ENCODE measurements at regions not wholly inside any gene's neighbourhood (a gene's known extent, or its start where the extent isn't known, plus 50 kb on each side); places are given as distances from the start of the nearest gene placed in this dataset.

- no peak for DNase-seq (ENCODE audit: low read depth in 2 of 2)
Observed at GRCh38 chr2:196439760-196440159, 199.8 kb upstream of the CCDC150 start.

GRCh38 chr2:196440413-196440812, 199.1 kb upstream of the CCDC150 start:
- no peak for DNase-seq (ENCODE audit: low read depth in 2 of 2)

- DNase-seq (ENCODE audit: low read depth in 2 of 2) = no peak
Observed at GRCh38 chr2:196441527-196441926, 198.0 kb upstream of the CCDC150 start.

GRCh38 chr2:196442211-196442610, 197.3 kb upstream of the CCDC150 start:
- DNase-seq (ENCODE audit: low read depth in 2 of 2) = no peak

GRCh38 chr2:196444442-196444841, 195.1 kb upstream of the CCDC150 start:
- no peak for DNase-seq (ENCODE audit: low read depth in 2 of 2)

- no peak for DNase-seq (ENCODE audit: low read depth in 2 of 2)
Observed at GRCh38 chr2:196445991-196446390, 193.5 kb upstream of the CCDC150 start.

GRCh38 chr2:196448407-196449079, 191.0 kb upstream of the CCDC150 start:
- DNase-seq (ENCODE audit: low read depth in 2 of 2) = no peak

GRCh38 chr2:196449083-196449482, 190.4 kb upstream of the CCDC150 start:
- DNase-seq (ENCODE audit: low read depth in 2 of 2) = no peak

GRCh38 chr2:196452758-196453157, 186.8 kb upstream of the CCDC150 start:
- DNase-seq (ENCODE audit: low read depth in 2 of 2) = no peak

- peak in 1 of 2 donors; percentile 26 for DNase-seq (ENCODE audit: low read depth in 2 of 2)
Observed at GRCh38 chr2:196453613-196454047, 185.9 kb upstream of the CCDC150 start.

GRCh38 chr2:196454492-196454891, 185.0 kb upstream of the CCDC150 start:
- DNase-seq (ENCODE audit: low read depth in 2 of 2) = no peak

- no peak for DNase-seq (ENCODE audit: low read depth in 2 of 2)
Observed at GRCh38 chr2:196459539-196459938, 180.0 kb upstream of the CCDC150 start.

- DNase-seq (ENCODE audit: low read depth in 2 of 2) = no peak
Observed at GRCh38 chr2:196463706-196464105, 175.8 kb upstream of the CCDC150 start.

- DNase-seq (ENCODE audit: low read depth in 2 of 2) = no peak
Observed at GRCh38 chr2:196464311-196464710, 175.2 kb upstream of the CCDC150 start.

GRCh38 chr2:196466581-196466980, 172.9 kb upstream of the CCDC150 start:
- DNase-seq (ENCODE audit: low read depth in 2 of 2) = no peak

GRCh38 chr2:196468394-196468793, 171.1 kb upstream of the CCDC150 start:
- no peak for DNase-seq (ENCODE audit: low read depth in 2 of 2)

GRCh38 chr2:196473617-196474016, 165.9 kb upstream of the CCDC150 start:
- no peak for DNase-seq (ENCODE audit: low read depth in 2 of 2)

- no peak for DNase-seq (ENCODE audit: low read depth in 2 of 2)
Observed at GRCh38 chr2:196475611-196476010, 163.9 kb upstream of the CCDC150 start.

- no peak for DNase-seq (ENCODE audit: low read depth in 2 of 2)
Observed at GRCh38 chr2:196478588-196478987, 160.9 kb upstream of the CCDC150 start.

GRCh38 chr2:196479350-196479749, 160.2 kb upstream of the CCDC150 start:
- no peak for DNase-seq (ENCODE audit: low read depth in 2 of 2)

GRCh38 chr2:196480653-196481323, 158.7 kb upstream of the CCDC150 start:
- no peak for DNase-seq (ENCODE audit: low read depth in 2 of 2)

GRCh38 chr2:196481324-196481697, 158.2 kb upstream of the CCDC150 start:
- DNase-seq (ENCODE audit: low read depth in 2 of 2) = no peak

Data from stimulated activated CD4-positive, alpha-beta T cell treated with anti-CD3 and anti-CD28 coated beads, Interleukin-4, amount 100 ng/mL, for 48 hours (primary cell).